HK-2 (cell line): ENCODE measurements at regions not wholly inside any gene's neighbourhood (a gene's known extent, or its start where the extent isn't known, plus 50 kb on each side); places are given as distances from the start of the nearest gene placed in this dataset.

Experiments
- DNase-seq: peaks from one replicate; pipeline ENCODE4 v3.0.0-alpha.2; 2018; ENCODE audit not compliant: unreplicated experiment

DNA sequence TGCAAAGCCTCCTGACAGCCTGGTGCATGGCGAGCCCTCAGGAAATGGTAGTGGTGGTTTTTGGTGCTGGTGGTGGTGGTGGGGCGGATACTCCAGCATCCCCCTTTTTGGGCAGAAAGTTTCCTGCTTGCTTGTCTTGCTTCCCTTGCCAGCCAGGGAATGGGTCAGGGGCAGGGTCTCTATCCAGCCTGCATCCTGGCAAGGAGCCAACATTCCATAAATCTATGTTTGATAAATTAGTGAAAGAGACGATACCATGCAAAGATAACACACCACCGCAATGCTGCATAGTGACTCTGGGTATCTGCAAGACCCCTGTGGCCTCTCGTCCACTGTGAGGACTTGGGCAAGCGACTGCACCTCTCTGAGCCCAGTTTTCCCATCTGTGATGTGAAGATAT lies 246.2 kb downstream of the LRFN2 start:
- DNase-seq = no peak

DNA sequence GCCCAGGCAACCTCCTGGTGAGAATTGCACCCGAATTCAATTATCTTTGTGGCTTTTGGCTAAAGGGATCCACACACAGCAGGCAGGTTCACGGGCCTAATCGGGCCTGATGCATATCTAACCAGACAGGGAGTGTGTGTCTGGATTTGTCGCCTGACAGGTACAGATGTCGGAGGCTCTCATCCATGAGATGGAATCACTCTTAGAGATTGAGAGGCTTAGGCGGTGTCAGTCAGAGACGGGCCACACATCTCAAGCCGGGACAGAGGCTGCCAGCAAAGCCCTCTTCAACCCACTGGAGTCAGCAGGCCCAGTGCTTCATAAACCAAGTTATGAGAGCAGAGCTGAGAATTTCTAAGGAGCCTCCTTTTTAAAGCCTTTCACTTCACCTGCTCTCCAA lies 247.0 kb downstream of the LRFN2 start:
- DNase-seq = no peak

DNA sequence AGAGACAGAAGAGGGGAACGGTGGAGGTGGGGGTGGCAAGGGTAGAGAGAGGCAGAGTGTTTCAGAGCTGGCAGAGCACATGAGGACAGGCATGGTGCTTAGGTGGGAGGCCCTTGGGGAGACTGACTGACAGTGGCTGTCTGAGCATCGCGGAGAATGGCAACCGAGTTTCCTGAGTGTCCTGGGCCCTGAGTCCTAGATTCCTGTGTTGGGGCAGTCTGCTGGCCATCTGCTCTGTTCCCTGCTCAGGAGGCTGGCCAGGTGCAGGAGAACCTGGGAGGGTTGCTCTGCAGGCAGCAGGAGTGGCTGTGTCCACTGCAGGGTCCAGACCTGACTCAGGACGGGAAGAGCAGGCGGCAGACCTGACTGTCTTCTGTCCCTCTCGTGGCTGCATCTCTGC lies 248.9 kb downstream of the LRFN2 start:
- DNase-seq = no peak

DNA sequence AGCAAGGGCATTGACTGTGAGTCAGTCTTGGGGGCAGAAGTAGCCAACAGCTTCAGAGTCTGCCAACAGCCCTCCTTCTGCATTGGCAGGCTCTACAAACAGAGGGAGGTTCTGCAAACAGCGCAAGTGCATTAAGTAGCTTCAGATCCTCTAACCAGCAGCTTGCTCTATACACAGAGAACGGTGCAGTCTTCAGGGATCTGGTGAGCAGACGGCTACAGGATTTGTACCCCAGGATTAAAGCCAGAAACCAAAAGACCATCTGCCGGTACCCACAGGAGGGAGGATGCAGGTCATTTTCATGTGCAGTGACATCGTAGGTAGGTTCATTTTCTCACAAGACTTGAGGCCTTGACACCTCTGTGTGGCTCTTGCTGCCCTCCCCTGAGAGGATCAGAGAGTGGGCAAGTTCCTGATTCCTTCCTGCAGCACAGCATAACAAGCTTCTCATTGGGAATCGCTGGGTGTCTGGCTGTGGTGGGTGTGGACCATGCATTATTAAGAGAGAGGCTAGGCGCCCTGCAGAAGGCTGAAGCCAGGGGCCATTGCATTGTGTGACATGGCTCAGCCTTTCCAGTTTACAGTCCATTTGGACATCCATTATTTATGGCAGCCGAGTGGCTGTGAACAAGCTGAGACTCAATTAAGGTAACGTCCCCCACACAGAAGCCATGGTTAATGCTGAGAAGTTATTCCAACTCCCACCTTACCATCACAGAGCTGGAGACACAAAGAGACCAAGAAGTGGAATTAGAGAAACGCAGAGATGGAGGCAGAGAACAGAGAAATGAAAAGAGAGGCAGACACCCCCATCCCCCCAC lies 250.0 kb downstream of the LRFN2 start:
- DNase-seq = no peak

DNA sequence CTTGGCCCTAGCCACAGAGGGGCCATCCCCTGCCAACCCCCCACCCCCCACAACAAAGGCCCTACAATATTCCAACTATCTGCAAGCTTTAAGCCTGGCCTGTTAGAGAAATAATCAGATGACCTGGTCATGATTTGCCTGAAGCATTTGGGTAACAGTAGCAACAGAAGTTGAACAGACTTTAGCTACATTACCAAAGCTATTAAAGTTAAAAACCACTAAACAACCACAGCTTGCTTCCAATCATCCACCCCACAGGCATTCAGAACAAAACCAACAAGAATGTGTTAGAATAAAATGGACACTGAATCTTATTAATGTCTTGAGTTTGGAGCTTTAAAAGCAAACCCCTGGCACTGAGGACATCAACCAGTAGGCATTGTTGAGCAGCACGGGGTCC lies 250.9 kb downstream of the LRFN2 start:
- DNase-seq = no peak

DNA sequence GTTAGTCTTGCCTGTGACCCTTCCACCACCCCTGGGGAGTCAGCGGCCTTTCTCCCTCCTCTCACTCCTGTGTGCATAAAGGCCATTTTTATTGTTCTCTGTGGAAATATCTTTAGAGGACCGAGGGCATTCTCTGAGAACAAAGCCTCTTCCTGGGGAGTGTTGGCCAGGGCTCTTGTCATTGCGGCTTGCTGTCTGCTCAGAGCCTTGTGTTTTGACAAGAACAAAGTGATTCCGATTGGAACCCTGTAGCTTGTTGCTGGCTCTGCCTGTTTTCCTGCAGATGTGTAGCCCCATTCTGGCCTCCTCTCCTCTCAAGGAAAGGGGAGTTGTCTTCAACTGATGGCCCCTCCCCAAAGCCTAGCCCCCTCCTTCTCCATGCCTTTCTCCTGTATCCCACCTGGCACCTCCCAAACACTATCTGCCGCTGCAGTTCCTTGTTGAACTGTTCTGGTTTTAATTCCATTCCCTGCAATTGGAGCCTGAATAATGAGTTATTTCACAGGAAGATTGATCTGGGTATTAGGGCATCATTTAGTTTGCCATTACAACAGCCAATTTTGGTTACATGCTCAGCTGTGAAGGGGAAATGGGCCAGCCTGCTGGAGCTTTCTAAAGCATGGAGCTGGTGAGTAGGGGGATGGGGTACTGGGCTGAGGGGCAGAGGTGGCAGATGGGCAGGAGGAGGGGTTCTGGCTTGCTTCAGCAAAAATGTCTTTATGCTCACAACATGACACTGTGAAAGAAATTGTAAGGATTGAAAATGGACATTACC lies 252.5 kb downstream of the LRFN2 start:
- DNase-seq = no peak

DNA sequence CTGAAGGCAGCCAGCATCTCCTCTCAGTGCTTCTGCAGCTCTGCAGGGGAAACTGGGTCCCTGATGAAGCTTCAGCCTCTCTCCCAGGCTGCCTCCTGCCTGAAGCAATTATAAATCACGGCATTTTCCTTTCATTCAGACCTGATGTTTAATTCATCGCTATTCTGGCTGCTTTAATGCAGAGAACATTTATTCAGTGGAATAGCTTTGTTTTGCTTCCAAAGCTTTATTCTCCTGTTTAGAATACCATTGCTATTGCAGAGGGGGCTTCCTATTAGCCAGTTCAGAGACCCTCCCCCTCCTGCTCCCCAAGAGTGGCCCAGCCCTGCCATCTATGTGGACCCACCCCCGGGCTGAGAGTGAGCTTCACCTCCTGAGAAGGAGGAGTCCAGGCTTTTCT lies 255.6 kb downstream of the LRFN2 start:
- DNase-seq = no peak

DNA sequence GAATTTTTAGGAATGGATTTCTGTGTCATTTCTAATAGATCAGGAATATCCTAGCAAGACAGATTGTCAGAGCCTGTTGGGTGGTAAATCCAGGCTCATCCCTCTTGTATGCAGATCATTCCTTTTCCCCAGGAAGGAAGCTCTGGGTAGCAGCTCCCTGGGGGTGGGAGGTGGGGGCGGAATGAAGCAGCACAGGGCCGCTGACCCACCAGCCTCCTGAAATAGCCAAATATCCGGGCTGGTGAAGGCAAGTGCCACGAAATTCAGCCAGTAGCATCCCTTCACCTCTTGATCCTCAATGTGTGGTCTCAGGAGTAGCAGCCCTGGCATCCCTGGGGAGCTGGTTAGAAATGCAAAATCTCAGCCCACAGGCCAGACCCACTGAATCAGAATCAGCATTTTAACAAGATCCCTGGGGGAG lies 256.9 kb downstream of the LRFN2 start:
- no peak for DNase-seq

DNA sequence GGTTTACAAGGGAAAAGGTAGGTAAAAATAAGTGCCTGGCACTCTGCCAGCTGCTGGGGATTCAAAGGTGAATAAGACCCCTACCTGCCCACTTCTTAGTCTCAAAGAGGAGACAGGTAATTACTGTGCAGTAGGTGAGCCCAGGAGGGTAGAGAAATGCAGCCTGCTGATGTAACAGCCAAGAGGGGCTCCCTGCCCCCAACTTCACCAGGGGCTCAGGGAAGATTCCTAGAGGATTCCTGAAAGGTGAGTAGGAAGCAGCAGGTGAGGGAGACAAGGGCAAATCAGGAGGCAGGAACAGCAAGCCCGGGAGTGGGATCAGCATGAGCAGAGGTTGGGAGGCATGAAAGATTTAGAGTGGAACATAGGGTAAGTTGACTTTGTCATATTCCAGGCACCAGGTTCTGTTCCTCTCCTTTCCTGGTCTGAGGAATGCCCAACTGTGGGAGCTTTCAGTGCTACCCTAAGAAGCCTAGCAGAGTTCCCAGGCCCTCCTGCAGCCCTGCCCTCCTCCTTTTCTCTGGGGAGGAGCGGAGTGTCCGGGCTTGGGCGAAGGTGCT lies 258.1 kb downstream of the LRFN2 start:
- DNase-seq = no peak

DNA sequence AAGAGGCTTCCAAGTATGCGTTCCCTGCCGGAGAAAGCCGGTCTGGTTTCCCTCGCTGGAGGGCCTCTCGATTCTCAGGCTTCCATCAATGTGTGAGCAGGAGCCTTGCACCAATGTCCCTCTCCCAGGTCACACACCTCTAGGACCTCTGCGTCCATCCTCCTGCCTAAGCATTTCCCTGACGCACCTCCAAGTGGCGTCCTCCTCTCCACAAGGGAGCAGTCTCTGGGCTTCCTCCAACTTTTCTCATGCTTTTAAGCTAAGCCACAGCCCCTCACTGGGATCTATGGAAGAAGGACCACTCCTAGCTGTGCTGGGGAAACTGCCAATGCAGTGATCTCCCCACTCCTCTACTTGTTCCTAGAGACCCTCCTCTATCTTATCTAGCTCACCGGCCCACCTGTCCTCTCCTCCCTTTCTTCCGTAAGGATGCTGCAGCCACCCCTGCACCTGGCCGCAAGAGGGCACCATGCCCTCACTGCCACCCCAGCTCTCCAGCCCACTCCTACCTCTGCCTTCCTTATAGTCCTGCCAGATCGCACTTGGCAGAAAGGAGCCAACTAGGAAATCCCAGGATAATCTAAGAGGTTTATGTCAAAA lies 258.7 kb downstream of the LRFN2 start:
- peak; percentile 37 for DNase-seq

DNA sequence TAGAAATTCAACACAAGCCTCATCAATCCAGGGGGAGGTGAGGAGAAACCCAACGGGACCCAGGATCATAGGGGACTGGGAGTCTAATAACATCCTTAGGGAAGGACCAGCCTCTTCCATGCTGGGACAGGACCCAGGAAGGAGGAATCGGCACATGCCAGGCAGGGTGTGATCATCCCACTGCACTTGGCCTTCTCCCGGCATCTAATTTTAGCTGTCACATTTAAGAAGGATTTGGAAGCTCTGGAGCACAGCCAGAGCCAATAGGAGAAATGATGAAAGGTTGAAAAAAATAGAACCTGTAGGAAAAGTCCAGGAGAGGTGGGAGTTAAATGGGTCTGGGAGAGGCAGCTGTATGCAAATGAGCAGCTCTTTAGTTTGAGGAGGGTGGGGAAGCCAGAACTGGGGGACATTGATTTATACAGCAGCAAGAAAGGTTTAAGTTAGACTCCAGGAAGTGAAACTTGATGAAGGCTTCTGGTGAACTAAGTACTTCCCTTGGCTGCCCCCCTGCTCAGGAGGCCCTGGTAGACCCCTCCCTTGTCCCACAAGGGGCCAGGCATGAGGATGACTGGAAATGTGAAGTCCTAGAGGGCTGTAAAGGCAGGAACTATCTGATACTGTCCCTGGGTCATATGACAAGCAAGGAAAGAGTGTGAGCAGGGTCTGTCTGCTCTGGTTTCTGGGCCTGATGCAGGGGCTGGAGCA lies 260.3 kb downstream of the LRFN2 start:
- no peak for DNase-seq

DNA sequence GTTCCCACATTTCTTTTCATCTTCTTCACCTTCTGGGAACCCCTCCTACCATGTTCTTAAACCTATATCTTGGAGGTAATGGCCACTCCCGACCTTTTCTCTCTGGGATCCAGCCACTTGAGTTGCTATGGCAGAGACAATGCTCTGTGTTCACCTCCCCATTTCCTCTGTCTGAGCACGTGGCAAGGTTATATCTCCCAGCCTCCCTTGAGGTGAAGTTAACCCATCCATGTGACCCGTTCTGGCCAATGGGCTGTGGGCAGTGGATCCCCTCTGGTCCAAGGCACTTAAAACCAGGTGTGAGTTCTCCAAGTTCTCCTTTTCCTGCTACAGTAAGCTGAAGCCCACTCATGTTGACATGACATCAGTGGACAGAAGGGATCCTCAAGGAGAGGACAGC lies 261.4 kb downstream of the LRFN2 start:
- DNase-seq = no peak

DNA sequence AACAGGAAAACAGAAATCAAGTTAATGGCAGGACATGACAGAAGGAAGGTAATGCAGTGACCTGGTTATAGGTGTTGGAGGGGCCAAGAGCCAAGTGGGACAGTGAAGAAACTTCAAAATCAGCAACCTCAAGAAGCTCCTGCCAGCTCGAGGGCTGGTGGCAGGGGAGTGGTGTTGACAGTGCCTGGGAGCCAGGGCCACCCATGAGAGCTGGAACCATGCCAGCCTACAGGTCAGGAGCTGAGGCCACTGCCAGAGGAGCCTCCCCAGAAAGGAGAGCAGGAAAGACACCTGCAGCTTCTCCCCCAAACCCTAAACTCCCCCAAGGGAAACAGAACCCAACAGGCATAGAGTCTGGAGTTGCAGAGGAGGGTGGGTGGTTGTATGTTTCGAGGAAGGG lies 262.1 kb downstream of the LRFN2 start:
- DNase-seq = no peak

DNA sequence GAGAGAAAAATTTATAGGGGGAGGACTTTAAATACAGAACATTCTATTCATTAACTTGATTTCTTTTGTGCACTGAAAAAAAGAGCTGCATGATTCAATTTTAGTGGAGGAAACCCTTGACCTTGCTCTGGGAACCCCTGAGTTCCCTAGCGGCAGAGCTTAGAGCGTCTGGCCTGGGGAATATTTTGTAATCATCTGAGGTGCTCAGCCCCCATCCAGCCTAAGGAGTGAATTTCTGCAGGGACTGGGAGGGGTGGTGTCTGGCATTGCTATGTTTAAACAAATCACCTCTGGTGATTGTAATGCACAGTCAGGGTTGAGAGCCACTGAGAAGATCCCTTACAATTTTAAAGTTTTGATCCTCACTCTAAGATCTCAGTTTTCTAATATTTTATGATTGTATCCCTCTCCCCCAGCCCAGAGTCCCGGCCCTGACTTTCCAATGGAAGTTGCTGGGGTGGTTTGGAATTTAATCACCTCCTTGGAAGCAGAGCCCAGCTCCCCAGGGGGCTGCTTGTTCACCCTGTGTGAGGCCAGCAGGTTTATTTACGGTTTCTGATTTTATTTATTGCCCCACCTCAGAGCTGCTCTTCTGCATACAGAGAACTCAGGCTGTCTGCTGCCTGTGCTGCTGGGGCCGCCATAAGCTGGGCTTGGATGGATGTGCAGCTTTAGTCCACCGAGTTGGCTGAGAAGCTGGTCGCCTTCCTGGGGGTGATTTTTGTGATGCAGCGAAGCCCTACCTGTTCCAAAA lies 263.1 kb downstream of the LRFN2 start:
- no peak for DNase-seq

DNA sequence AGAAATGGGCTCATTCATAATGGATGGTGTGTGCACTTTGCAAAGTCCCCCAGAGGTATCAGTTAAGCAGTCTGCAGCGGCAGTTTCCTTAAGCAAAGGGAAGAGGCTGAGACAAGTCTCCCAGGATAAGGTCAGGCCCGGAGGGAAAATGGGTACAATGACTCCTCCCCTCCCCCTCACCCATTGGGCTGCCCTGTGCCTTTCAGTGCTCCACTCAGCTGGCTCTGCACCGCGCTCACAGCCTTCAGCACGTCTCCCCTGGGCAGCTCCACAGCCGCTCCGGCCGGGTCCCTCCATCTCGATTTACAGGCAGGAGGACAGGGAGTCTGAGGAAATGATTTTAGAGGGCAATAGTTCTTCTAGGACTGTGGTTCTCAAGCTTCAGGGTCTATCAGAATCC lies 264.8 kb downstream of the LRFN2 start:
- DNase-seq = no peak

DNA sequence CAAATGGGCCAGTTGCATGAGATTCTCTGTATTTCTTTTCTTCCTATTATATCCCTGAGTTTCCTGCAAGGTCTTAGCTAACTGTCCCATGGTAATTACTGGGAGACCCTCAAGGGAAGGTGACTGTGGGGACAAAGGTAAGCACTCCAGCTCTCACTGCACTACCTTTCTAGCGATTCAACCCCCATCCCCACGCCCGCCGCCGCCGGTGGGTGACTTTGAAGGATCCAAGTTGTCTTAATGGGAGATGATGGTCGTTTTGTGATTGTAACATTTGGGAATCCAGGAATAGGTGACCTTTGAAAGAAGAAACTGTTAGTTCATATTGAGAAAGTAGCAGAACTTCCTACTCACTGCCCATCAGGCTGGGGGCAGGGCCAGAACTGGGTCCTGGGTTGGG lies 265.5 kb downstream of the LRFN2 start:
- no peak for DNase-seq

DNA sequence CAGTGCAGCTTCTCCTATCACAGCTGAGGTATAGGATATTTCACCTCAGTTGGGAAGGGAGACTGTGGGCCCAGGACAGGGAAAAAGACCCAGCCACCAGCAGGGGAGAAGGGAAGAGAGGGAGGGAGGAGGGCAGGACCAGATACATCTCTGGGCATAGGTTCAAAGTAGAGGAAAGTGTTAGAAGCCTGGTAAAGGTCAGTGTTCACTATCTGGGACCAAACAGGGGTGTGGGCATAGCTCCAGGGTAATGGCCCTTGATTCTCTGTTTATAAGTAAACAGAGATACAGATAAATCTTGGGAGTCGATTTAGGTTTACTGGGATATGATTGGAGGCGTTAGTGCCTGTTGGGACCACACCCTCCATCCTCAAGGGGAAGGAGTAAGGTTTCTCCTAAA lies 266.2 kb downstream of the LRFN2 start:
- DNase-seq = no peak

DNA sequence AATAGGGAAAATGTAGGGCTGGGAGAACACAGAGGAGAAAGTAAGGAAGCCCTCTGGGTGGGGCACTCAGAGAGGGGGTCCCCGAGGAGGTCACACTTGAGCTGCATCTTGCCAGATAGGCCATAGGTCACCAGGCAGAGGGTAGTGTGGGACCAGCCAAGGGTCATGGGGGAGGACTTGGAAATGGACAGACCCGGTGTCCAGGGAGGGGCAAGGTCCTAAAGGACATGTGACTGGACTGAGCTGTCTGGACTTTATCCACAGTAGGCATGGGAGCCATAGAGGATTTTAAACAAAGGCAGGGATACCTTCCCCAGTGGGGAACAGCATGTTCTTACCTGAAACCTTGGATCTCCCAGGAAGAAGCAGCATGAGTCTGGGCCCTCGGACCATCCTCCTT lies 266.7 kb downstream of the LRFN2 start:
- no peak for DNase-seq

DNA sequence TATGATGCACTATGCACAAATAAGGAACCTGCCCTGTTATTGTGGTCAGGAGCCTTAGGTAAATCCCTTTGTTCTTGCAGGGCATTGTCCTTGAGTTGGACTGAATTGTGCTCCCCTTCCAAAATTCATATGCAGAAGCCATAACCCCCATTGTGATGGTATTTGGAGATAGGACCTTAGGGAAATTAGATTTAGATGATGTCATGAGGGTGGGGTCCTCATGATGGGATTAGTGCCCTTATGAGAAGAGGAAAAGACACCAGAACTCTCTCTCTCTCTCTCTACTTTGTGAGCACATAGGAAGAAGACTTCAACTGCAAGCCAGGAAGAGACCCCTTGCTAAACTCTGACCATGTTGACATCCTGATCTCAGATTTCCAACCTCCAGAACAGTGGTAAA lies 268.0 kb downstream of the LRFN2 start:
- DNase-seq = no peak

DNA sequence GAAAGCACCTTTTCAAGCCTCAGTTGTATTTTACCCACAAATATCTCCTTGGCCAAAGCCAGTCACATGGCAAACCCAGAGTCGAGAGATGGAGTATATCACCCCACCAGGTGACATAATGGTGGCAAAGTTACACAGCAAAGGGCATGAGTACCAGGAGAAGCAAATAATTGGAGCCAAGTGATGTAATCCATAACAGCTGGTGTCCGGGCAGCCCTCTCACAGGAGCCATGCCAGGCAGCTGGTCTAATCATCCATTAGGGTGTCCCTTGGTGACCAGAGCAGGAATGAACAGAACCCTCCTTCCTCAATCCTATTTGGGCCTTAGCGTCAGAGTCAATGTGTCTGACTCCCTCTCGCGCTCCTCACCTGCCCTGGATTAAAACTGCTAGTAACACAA lies 272.1 kb downstream of the LRFN2 start:
- DNase-seq = no peak

DNA sequence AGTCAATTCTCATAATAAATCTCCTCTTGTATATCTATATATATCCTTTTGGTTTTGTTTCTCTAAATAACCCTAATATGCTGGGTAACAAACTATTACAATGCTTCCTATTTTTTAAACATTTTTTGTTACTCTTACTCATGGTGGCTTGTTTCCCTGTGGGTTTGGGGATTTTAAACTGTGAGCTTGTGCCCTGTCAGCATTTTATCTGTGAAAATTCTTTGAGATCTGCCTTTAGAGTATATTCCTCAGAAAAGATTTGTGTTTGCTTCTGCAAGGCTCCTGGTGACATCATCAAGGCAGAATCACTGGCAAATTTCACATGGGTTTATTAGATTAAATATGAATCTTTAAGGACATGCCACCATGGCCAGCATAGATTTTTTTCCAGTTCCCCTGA lies 273.6 kb downstream of the LRFN2 start:
- no peak for DNase-seq
